Brain microvascular endothelial cell (primary cell): ENCODE measurements at regions not wholly inside any gene's neighbourhood (a gene's known extent, or its start where the extent isn't known, plus 50 kb on each side); places are given as distances from the start of the nearest gene placed in this dataset.

Experiments
- DNase-seq: peaks from one replicate; pipeline ENCODE4 v3.0.0-alpha.2; 2020
- H3K27ac ChIP-seq: fragments of 250-450 bp; sonication (Bioruptor Pico); 2 replicates; pipeline ENCODE4 v1.5.1; 2020; ENCODE audit warnings: mild to moderate bottlenecking, moderate library complexity
- H3K27me3 ChIP-seq: fragments of 250-450 bp; sonication (Bioruptor Pico); replicated peaks from 2 replicates; pipeline ENCODE4 v1.5.1; 2020; ENCODE audit warnings: mild to moderate bottlenecking
- H3K36me3 ChIP-seq: fragments of 250-450 bp; sonication (Bioruptor Pico); replicated peaks from 2 replicates; pipeline ENCODE4 v1.5.1; 2020; ENCODE audit warnings: mild to moderate bottlenecking
- H3K4me3 ChIP-seq: 2 replicates; pipeline ENCODE4 v1.5.1; 2011; ENCODE audit warnings: low read depth, mild to moderate bottlenecking, control low read depth, low read length, moderate library complexity
- in situ Hi-C: cut with HindIII; loops from 2 replicates; pipeline ENCODE4 v1.10.0; 2017; ENCODE audit warnings: low sequenced_read_pairs, low pct_ligation_motif_present
- TF ChIP-seq, protein P1 (sequence below): IDR thresholded peaks from 2 replicates; pipeline ENCODE4 v1.5.1; 2011; ENCODE audit warnings: low read depth, mild to moderate bottlenecking, moderate library complexity, low read length, control low read depth, inconsistent platforms; ENCODE audit errors: missing control alignments

DNA sequence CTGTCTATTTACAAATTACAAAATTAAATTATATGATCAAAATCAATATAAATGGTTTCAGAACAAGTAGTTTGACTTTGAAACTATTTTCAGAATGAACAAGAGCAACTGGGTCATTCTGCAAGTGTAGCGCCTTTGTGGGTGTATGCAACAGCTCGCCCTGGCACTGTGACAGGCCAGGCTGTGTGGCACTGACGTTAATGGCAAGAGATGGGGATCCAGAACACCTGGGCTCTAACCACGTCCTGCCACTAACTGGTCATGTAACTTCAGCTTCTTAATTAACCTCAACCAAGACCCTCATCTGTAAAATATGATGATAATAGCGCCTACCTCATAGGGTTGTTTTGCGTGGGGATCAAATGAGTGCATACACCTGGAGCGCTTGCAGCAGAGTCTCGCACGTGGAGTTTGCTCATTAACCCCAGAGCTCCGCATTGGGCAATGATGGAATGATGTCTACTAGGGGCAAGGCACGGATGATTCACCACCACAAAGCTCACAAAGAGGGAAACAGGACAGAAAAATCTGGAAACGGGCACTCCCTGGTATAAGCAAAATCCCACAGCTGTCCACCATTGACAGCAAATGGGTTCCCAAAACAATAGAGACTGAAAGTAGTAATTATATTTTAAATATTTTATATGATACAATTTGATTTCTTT is 639.4 kb downstream of the SEMA5A start:
- Histone ChIP-seq H3K36me3 (no peaks in the 10 kb centered on the region), H3K27me3 (no peaks in the 10 kb centered on the region), H3K4me3 (no peak overlapping the region), H3K27ac (peak overlapping the region; percentile 95)
- in situ Hi-C loops: no loop called here
- TF ChIP-seq, protein P1, sequence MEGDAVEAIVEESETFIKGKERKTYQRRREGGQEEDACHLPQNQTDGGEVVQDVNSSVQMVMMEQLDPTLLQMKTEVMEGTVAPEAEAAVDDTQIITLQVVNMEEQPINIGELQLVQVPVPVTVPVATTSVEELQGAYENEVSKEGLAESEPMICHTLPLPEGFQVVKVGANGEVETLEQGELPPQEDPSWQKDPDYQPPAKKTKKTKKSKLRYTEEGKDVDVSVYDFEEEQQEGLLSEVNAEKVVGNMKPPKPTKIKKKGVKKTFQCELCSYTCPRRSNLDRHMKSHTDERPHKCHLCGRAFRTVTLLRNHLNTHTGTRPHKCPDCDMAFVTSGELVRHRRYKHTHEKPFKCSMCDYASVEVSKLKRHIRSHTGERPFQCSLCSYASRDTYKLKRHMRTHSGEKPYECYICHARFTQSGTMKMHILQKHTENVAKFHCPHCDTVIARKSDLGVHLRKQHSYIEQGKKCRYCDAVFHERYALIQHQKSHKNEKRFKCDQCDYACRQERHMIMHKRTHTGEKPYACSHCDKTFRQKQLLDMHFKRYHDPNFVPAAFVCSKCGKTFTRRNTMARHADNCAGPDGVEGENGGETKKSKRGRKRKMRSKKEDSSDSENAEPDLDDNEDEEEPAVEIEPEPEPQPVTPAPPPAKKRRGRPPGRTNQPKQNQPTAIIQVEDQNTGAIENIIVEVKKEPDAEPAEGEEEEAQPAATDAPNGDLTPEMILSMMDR: no peak
- peak; percentile 68 for DNase-seq

GRCh38 chr5:8907168-8907868 is 638.6 kb downstream of the SEMA5A start:
- no peaks in the 10 kb centered on the region for H3K36me3 ChIP-seq
- peak; percentile 13 for DNase-seq
- no peaks in the 10 kb centered on the region for H3K27me3 ChIP-seq
- no peak overlapping the region for H3K4me3 ChIP-seq
- in situ Hi-C loops: no loop called here
- TF ChIP-seq, protein P1: no peak
- H3K27ac ChIP-seq: peak overlapping the region; percentile 95

GRCh38 chr5:8908055-8908683 is 637.7 kb downstream of the SEMA5A start:
- Histone ChIP-seq H3K27ac (peak overlapping the region; percentile 95), H3K4me3 (no peak overlapping the region), H3K36me3 (no peaks in the 10 kb centered on the region), H3K27me3 (no peaks in the 10 kb centered on the region)
- TF ChIP-seq, protein P1: peak; percentile 95
- in situ Hi-C loops: no loop called here
- peak; percentile 64 for DNase-seq

GRCh38 chr5:8912106-8912505 is 633.8 kb downstream of the SEMA5A start:
- in situ Hi-C loops: no loop called here
- TF ChIP-seq, protein P1: no peak
- DNase-seq: peak; percentile 72
- no peak overlapping the region for H3K4me3 ChIP-seq
- H3K27me3 ChIP-seq: no peaks in the 10 kb centered on the region
- no peaks in the 10 kb centered on the region for H3K36me3 ChIP-seq
- H3K27ac ChIP-seq: no peak overlapping the region

- in situ Hi-C loops: no loop called here
- no peak for DNase-seq
- TF ChIP-seq, protein P1: no peak
- Histone ChIP-seq H3K27me3 (no peaks in the 10 kb centered on the region), H3K27ac (no peak overlapping the region), H3K4me3 (no peak overlapping the region), H3K36me3 (no peaks in the 10 kb centered on the region)
Measured at GRCh38 chr5:8913522-8913921, 632.4 kb downstream of the SEMA5A start.
